ENCODE measurements at regions not wholly inside any gene's neighbourhood (a gene's known extent, or its start where the extent isn't known, plus 50 kb on each side); places are given as distances from the start of the nearest gene placed in this dataset.

- Mint-ChIP-seq H3K4me3 (no peak overlapping the region), H3K27ac (no peak overlapping the region), H3K36me3 (no peaks in the 10 kb centered on the region), H3K27me3 (no peaks in the 10 kb centered on the region), H3K9me3 (peaks cover 0 to 30% (median 9%) of the 10 kb centered on the region in 11 donors), H3K4me1 (no peaks in the 10 kb centered on the region)
- no peak for ATAC-seq
- CTCF ChIA-PET: no interaction called here
- H3K27ac ChIP-seq (ENCODE audit: low read depth, low read length): no peak overlapping the region
- H3K4me3 ChIP-seq (ENCODE audit: low read length): no peak overlapping the region
- no peaks in the 10 kb centered on the region for H3K36me3 ChIP-seq (ENCODE audit: control insufficient read depth in 2 of 3, insufficient read depth in 3 of 3, low read length in 3 of 3)
- no peak for DNase-seq
- POLR2A ChIA-PET: no interaction called here
- intact Hi-C loops (cut with micrococcal nuclease): no loop called here
- no peaks in the 10 kb centered on the region for H3K27me3 ChIP-seq (ENCODE audit: control insufficient read depth in 2 of 2, insufficient read depth in 2 of 2, low read length in 2 of 2)
- no peaks in the 10 kb centered on the region for H3K4me1 ChIP-seq (ENCODE audit: control insufficient read depth in 2 of 2, insufficient read depth in 2 of 2, low read length in 2 of 2)
- no peaks in the 10 kb centered on the region for H3K9me3 ChIP-seq (ENCODE audit: control insufficient read depth in 2 of 3, low read length in 3 of 3)
Measured at GRCh38 chr3:74055061-74055460, 430.3 kb upstream of the PDZRN3 start.

- Mint-ChIP-seq H3K36me3 (no peaks in the 10 kb centered on the region), H3K27me3 (no peaks in the 10 kb centered on the region), H3K4me1 (no peaks in the 10 kb centered on the region), H3K9me3 (peaks cover 0 to 26% (median 9%) of the 10 kb centered on the region in 11 donors), H3K27ac (no peak overlapping the region), H3K4me3 (no peak overlapping the region)
- Histone ChIP-seq H3K27me3 (ENCODE audit: control insufficient read depth in 2 of 2, insufficient read depth in 2 of 2, low read length in 2 of 2) (no peaks in the 10 kb centered on the region), H3K4me1 (ENCODE audit: control insufficient read depth in 2 of 2, insufficient read depth in 2 of 2, low read length in 2 of 2) (no peaks in the 10 kb centered on the region), H3K9me3 (ENCODE audit: control insufficient read depth in 2 of 3, low read length in 3 of 3) (no peaks in the 10 kb centered on the region), H3K36me3 (ENCODE audit: control insufficient read depth in 2 of 3, insufficient read depth in 3 of 3, low read length in 3 of 3) (no peaks in the 10 kb centered on the region), H3K4me3 (ENCODE audit: low read length) (no peak overlapping the region), H3K27ac (ENCODE audit: low read depth, low read length) (no peak overlapping the region)
- ATAC-seq (no peak), DNase-seq (no peak)
- ChIA-PET CTCF (no interaction called here), POLR2A (no interaction called here)
- intact Hi-C loops (cut with micrococcal nuclease): no loop called here
Measured at GRCh38 chr3:74054566-74054965, 429.8 kb upstream of the PDZRN3 start.

- Histone ChIP-seq H3K27me3 (ENCODE audit: control insufficient read depth in 2 of 2, insufficient read depth in 2 of 2, low read length in 2 of 2) (no peaks in the 10 kb centered on the region), H3K4me3 (ENCODE audit: low read length) (no peak overlapping the region), H3K4me1 (ENCODE audit: control insufficient read depth in 2 of 2, insufficient read depth in 2 of 2, low read length in 2 of 2) (no peaks in the 10 kb centered on the region), H3K27ac (ENCODE audit: low read depth, low read length) (no peak overlapping the region), H3K36me3 (ENCODE audit: control insufficient read depth in 2 of 3, insufficient read depth in 3 of 3, low read length in 3 of 3) (no peaks in the 10 kb centered on the region), H3K9me3 (ENCODE audit: control insufficient read depth in 2 of 3, low read length in 3 of 3) (no peaks in the 10 kb centered on the region)
- no peak overlapping the region for H3K4me3 Mint-ChIP-seq
- H3K36me3 Mint-ChIP-seq: no peaks in the 10 kb centered on the region
- no peaks in the 10 kb centered on the region for H3K4me1 Mint-ChIP-seq
- intact Hi-C loops (cut with micrococcal nuclease): no loop called here
- DNase-seq (no peak), ATAC-seq (no peak)
- peaks cover 0 to 21% (median 5%) of the 10 kb centered on the region in 11 donors for H3K9me3 Mint-ChIP-seq
- ChIA-PET POLR2A (no interaction called here), CTCF (no interaction called here)
- no peak overlapping the region for H3K27ac Mint-ChIP-seq
- no peaks in the 10 kb centered on the region for H3K27me3 Mint-ChIP-seq
Measured at GRCh38 chr3:74053970-74054516, 429.3 kb upstream of the PDZRN3 start.

- Histone ChIP-seq H3K27me3 (ENCODE audit: control insufficient read depth in 2 of 2, insufficient read depth in 2 of 2, low read length in 2 of 2) (no peaks in the 10 kb centered on the region), H3K9me3 (ENCODE audit: control insufficient read depth in 2 of 3, low read length in 3 of 3) (no peaks in the 10 kb centered on the region), H3K4me3 (ENCODE audit: low read length) (no peak overlapping the region), H3K4me1 (ENCODE audit: control insufficient read depth in 2 of 2, insufficient read depth in 2 of 2, low read length in 2 of 2) (no peaks in the 10 kb centered on the region), H3K36me3 (ENCODE audit: control insufficient read depth in 2 of 3, insufficient read depth in 3 of 3, low read length in 3 of 3) (no peaks in the 10 kb centered on the region), H3K27ac (ENCODE audit: low read depth, low read length) (no peak overlapping the region)
- DNase-seq (no peak), ATAC-seq (no peak)
- H3K4me1 Mint-ChIP-seq: no peaks in the 10 kb centered on the region
- peaks cover 0 to 20% (median 5%) of the 10 kb centered on the region in 11 donors for H3K9me3 Mint-ChIP-seq
- no peaks in the 10 kb centered on the region for H3K36me3 Mint-ChIP-seq
- no peak overlapping the region for H3K27ac Mint-ChIP-seq
- ChIA-PET CTCF (no interaction called here), POLR2A (no interaction called here)
- H3K4me3 Mint-ChIP-seq: no peak overlapping the region
- intact Hi-C loops (cut with micrococcal nuclease): no loop called here
- H3K27me3 Mint-ChIP-seq: no peaks in the 10 kb centered on the region
Measured at GRCh38 chr3:74049444-74049843, 424.7 kb upstream of the PDZRN3 start.

- ATAC-seq: no peak
- Histone ChIP-seq H3K36me3 (ENCODE audit: control insufficient read depth in 2 of 3, insufficient read depth in 3 of 3, low read length in 3 of 3) (no peaks in the 10 kb centered on the region), H3K4me3 (ENCODE audit: low read length) (no peak overlapping the region), H3K9me3 (ENCODE audit: control insufficient read depth in 2 of 3, low read length in 3 of 3) (no peaks in the 10 kb centered on the region), H3K4me1 (ENCODE audit: control insufficient read depth in 2 of 2, insufficient read depth in 2 of 2, low read length in 2 of 2) (no peaks in the 10 kb centered on the region), H3K27me3 (ENCODE audit: control insufficient read depth in 2 of 2, insufficient read depth in 2 of 2, low read length in 2 of 2) (no peaks in the 10 kb centered on the region), H3K27ac (ENCODE audit: low read depth, low read length) (no peak overlapping the region)
- CTCF ChIA-PET: no interaction called here
- Mint-ChIP-seq H3K4me3 (no peak overlapping the region), H3K27me3 (no peaks in the 10 kb centered on the region), H3K27ac (no peak overlapping the region), H3K36me3 (no peaks in the 10 kb centered on the region), H3K9me3 (peaks cover 0 to 20% (median 5%) of the 10 kb centered on the region in 11 donors), H3K4me1 (no peaks in the 10 kb centered on the region)
- DNase-seq: no peak
- POLR2A ChIA-PET: no interaction called here
- intact Hi-C loops (cut with micrococcal nuclease): no loop called here
Measured at GRCh38 chr3:74048699-74049098, 424.0 kb upstream of the PDZRN3 start.

- no peaks in the 10 kb centered on the region for H3K9me3 ChIP-seq (ENCODE audit: control insufficient read depth in 2 of 3, low read length in 3 of 3)
Measured at GRCh38 chr3:74045000-74045399, 420.3 kb upstream of the PDZRN3 start.

GRCh38 chr3:74041068-74041675 lies 416.4 kb upstream of the PDZRN3 start:
- Mint-ChIP-seq H3K27ac (no peak overlapping the region), H3K4me3 (no peak overlapping the region), H3K9me3 (peaks cover 0 to 9% (median 2%) of the 10 kb centered on the region in 11 donors), H3K4me1 (no peaks in the 10 kb centered on the region), H3K27me3 (no peaks in the 10 kb centered on the region), H3K36me3 (no peaks in the 10 kb centered on the region)
- Histone ChIP-seq H3K4me1 (ENCODE audit: control insufficient read depth in 2 of 2, insufficient read depth in 2 of 2, low read length in 2 of 2) (no peaks in the 10 kb centered on the region), H3K27ac (ENCODE audit: low read depth, low read length) (no peak overlapping the region), H3K27me3 (ENCODE audit: control insufficient read depth in 2 of 2, insufficient read depth in 2 of 2, low read length in 2 of 2) (no peaks in the 10 kb centered on the region), H3K9me3 (ENCODE audit: control insufficient read depth in 2 of 3, low read length in 3 of 3) (no peaks in the 10 kb centered on the region), H3K4me3 (ENCODE audit: low read length) (no peak overlapping the region), H3K36me3 (ENCODE audit: control insufficient read depth in 2 of 3, insufficient read depth in 3 of 3, low read length in 3 of 3) (no peaks in the 10 kb centered on the region)
- intact Hi-C loops (cut with micrococcal nuclease): no loop called here
- POLR2A ChIA-PET: no interaction called here
- ATAC-seq (no peak), DNase-seq (no peak)
- CTCF ChIA-PET: interaction anchor here (0.9 kb wide), 1 partner anchor 16 kb away, joined by 3 read pairs; no protein-coding TSS in a partner anchor

More at GRCh38 chr3:74045000-74045399, 420.3 kb upstream of the PDZRN3 start:
- Histone ChIP-seq H3K4me3 (ENCODE audit: low read length) (no peak overlapping the region), H3K27ac (ENCODE audit: low read depth, low read length) (no peak overlapping the region), H3K36me3 (ENCODE audit: control insufficient read depth in 2 of 3, insufficient read depth in 3 of 3, low read length in 3 of 3) (no peaks in the 10 kb centered on the region), H3K4me1 (ENCODE audit: control insufficient read depth in 2 of 2, insufficient read depth in 2 of 2, low read length in 2 of 2) (no peaks in the 10 kb centered on the region), H3K27me3 (ENCODE audit: control insufficient read depth in 2 of 2, insufficient read depth in 2 of 2, low read length in 2 of 2) (no peaks in the 10 kb centered on the region)
- Mint-ChIP-seq H3K9me3 (peaks cover 0 to 9% (median under 1%) of the 10 kb centered on the region in 11 donors), H3K4me1 (no peaks in the 10 kb centered on the region), H3K27ac (no peak overlapping the region), H3K27me3 (no peaks in the 10 kb centered on the region), H3K36me3 (no peaks in the 10 kb centered on the region), H3K4me3 (no peak overlapping the region)
- intact Hi-C loops (cut with micrococcal nuclease): no loop called here
- CTCF ChIA-PET: no interaction called here
- no peak for DNase-seq
- no peak for ATAC-seq
- POLR2A ChIA-PET: no interaction called here

All from naive thymus-derived CD4-positive, alpha-beta T cell (primary cell).